ENCODE measurements at regions not wholly inside any gene's neighbourhood (a gene's known extent, or its start where the extent isn't known, plus 50 kb on each side); places are given as distances from the start of the nearest gene placed in this dataset.

- no peak for DNase-seq (ENCODE audit: low spot score in 2 of 2)
- in situ Hi-C loops (cut with MboI; ENCODE audit: low sequenced_read_pairs): no loop called here
- Histone ChIP-seq H3K9me3 (no peaks in the 10 kb centered on the region), H3K27me3 (ENCODE audit: low read depth) (no peaks in the 10 kb centered on the region), H3K4me3 (no peak overlapping the region), H3K36me3 (replicated peaks) (no peaks in the 10 kb centered on the region), H3K4me1 (no peaks in the 10 kb centered on the region)
Observed at GRCh38 chr5:58046371-58046770, 413.5 kb downstream of the PLK2 start.

DNA sequence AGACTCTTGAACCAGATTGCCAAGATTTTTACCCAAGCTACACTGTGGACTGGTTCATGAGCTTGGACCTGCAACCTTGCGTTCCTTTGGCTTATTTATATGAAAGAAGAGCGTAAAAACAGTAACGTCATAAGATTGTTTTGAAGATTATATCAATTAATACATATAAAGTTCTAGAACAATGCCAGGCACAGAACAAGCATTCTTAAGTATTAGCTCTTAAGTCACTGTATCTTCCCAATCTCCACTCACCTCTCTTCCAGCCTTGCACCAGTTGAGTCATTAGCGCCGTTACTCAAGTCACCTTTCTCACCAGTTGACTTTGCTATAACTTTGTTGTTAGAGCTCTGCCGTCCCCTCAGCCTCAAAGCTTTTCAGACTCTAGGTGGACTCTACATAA lies 415.7 kb downstream of the PLK2 start:
- no peaks in the 10 kb centered on the region for H3K4me1 ChIP-seq
- H3K4me3 ChIP-seq: no peak overlapping the region
- no peak for DNase-seq (ENCODE audit: low spot score in 2 of 2)
- H3K27me3 ChIP-seq (ENCODE audit: low read depth): no peaks in the 10 kb centered on the region
- H3K9me3 ChIP-seq: no peaks in the 10 kb centered on the region
- no peaks in the 10 kb centered on the region for H3K36me3 ChIP-seq (replicated peaks)
- in situ Hi-C loops (cut with MboI; ENCODE audit: low sequenced_read_pairs): no loop called here

DNA sequence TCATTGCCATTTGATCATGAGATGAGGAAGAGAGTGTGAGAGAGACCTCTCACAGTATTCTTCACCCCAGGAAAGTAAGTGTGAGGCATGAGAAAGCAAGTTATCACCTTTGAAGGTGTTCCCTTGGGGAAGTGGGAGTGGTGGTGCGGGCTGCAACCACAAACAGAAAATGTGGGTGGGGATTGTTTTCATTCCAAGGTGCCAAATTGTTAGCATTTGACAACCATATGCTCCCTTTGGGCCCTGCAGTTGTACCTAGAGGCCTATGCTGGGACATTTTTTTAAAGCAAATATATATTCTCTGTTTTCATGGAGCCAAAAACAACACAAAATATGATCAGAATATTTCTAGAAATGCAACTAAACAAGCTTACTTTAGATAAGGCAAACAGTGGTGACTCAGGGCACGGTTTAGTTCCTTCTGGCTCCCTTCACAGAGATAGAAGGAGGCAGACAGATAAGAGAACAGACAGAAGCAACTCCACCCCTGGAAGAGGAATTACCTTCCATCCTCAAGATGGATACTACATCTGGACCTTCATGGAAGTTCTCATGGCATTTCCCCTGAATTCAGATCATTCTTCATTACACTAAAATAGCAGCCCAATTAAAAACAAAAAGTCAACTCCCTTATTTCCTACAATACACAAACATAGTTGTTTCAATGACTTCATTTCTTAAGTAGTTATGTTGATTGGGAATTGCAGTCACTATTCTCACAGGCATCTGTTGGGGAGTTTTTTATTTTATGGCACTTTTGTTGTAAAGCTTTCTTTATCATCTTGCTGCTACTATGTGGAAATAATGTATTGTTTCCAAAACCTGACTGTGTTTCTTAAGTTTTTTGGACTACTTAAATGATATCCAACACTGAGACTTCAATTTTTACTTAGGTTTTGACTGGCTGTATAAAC lies 416.6 kb downstream of the PLK2 start:
- Histone ChIP-seq H3K36me3 (replicated peaks) (no peaks in the 10 kb centered on the region), H3K4me1 (no peaks in the 10 kb centered on the region), H3K9me3 (no peaks in the 10 kb centered on the region), H3K4me3 (no peak overlapping the region), H3K27me3 (ENCODE audit: low read depth) (no peaks in the 10 kb centered on the region)
- in situ Hi-C loops (cut with MboI; ENCODE audit: low sequenced_read_pairs): no loop called here
- no peak for DNase-seq (ENCODE audit: low spot score in 2 of 2)

DNA sequence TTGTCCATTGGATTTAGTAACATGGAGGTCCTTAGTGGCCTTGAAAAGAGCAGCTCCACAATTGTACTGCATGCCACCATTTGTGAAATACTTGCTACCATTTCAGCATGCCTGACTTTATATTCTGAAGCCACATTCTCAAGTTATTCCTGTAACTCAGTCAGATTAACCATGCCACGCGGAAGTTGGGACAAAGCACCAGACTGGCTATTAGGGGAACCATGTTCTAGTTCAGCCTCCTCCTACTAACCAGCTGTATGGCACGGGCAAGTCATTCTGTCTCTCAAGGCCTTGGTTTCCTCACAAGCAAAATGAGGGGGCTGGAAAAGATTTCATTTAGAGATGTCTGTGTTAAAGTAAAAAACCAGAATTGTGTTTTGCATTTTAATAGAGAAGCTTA lies 418.0 kb downstream of the PLK2 start:
- DNase-seq (ENCODE audit: low spot score in 2 of 2): no peak
- no peak overlapping the region for H3K4me3 ChIP-seq
- in situ Hi-C loops (cut with MboI; ENCODE audit: low sequenced_read_pairs): no loop called here

DNA sequence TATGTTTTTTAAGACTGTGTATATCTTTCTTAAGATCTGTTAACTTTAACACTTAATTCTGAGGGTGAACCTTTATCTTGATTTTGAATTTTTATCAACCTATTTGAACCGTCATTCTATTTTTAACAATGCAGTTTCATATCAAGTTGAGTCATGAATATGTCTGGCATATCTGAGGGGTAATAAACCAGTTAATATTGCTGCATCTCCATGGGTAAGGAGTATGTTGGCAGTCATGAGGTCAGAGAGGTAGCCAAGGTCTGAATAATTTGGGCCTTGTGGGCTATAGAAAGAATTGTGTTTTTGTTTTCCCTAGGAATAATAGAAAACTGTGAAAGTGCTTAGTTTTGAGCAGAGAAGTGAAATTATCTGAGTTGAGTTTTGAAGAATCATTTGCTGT lies 419.0 kb downstream of the PLK2 start:
- no peak for DNase-seq (ENCODE audit: low spot score in 2 of 2)
- H3K27me3 ChIP-seq (ENCODE audit: low read depth): no peaks in the 10 kb centered on the region
- no peaks in the 10 kb centered on the region for H3K9me3 ChIP-seq
- H3K4me3 ChIP-seq: no peak overlapping the region
- in situ Hi-C loops (cut with MboI; ENCODE audit: low sequenced_read_pairs): no loop called here
- no peaks in the 10 kb centered on the region for H3K36me3 ChIP-seq (replicated peaks)
- H3K4me1 ChIP-seq: no peaks in the 10 kb centered on the region

More for the DNA sequence above, 418.0 kb downstream of the PLK2 start:
- no peaks in the 10 kb centered on the region for H3K9me3 ChIP-seq
- H3K36me3 ChIP-seq (replicated peaks): no peaks in the 10 kb centered on the region
- H3K4me1 ChIP-seq: no peaks in the 10 kb centered on the region
- H3K27me3 ChIP-seq (ENCODE audit: low read depth): no peaks in the 10 kb centered on the region

DNA sequence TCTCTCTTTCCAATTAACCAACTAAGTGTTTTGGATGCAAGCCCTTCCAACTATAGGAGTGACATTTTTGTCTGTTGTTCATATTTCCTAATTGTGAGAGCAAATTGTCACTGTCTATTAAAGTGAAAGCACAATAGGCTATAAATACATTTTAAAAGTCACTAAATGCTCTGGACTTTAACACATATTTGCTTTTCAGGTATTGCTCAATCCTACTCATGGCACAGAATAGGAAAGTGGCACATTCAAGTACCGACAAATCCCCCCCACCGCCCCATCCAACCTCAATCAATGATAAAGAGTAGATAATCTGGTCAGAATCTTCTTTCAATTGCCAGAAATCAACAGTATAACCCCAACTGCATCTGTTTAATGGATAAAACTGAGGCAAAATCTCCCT lies 419.8 kb downstream of the PLK2 start:
- Histone ChIP-seq H3K27me3 (ENCODE audit: low read depth) (no peaks in the 10 kb centered on the region), H3K36me3 (replicated peaks) (no peaks in the 10 kb centered on the region), H3K4me3 (no peak overlapping the region), H3K9me3 (no peaks in the 10 kb centered on the region), H3K4me1 (no peaks in the 10 kb centered on the region)
- in situ Hi-C loops (cut with MboI; ENCODE audit: low sequenced_read_pairs): no loop called here
- no peak for DNase-seq (ENCODE audit: low spot score in 2 of 2)

DNA sequence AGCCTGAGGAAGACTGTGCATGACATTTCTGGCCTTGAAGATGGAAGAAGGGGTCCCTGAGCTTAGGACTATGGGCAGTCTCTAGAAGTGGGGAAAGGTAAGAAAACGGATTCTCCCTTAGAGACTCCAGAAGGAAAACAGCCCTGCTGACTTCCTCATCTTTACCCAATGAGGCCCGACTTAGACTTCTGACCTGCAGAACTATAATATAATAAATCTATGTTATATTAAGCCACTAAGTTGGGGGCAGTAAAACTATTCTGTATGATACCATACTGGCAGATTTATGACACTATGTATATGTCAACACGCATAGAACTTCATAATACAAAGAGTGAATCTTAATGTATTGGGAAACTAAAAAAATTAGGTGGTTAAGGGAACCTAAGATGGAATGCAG lies 422.0 kb downstream of the PLK2 start:
- no peaks in the 10 kb centered on the region for H3K9me3 ChIP-seq
- no peaks in the 10 kb centered on the region for H3K36me3 ChIP-seq (replicated peaks)
- DNase-seq (ENCODE audit: low spot score in 2 of 2): no peak
- in situ Hi-C loops (cut with MboI; ENCODE audit: low sequenced_read_pairs): no loop called here
- no peaks in the 10 kb centered on the region for H3K4me1 ChIP-seq
- no peak overlapping the region for H3K4me3 ChIP-seq
- no peaks in the 10 kb centered on the region for H3K27me3 ChIP-seq (ENCODE audit: low read depth)

DNA sequence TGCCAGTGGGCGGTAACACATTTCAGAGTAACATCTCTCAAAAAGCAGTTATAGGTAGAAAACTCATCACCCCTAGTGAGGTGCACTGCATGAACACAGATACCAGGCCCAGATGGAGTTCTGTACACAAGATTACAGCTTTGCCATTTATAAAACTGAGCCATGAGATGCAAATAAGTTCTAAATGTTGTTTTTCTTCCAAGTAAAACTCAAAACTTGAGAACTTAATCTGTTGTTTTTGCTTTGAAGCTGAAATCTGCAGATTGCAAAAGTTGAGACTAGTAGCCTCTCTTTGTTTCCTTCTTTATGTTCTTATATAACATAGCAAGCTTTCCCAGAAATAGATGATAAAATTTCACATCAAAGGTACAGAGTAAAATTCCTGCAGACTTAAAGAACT lies 434.1 kb downstream of the PLK2 start:
- Histone ChIP-seq H3K36me3 (replicated peaks) (no peaks in the 10 kb centered on the region), H3K4me1 (no peaks in the 10 kb centered on the region), H3K9me3 (no peaks in the 10 kb centered on the region), H3K4me3 (no peak overlapping the region), H3K27me3 (ENCODE audit: low read depth) (no peaks in the 10 kb centered on the region)
- no peak for DNase-seq (ENCODE audit: low spot score in 2 of 2)
- in situ Hi-C loops (cut with MboI; ENCODE audit: low sequenced_read_pairs): no loop called here

DNA sequence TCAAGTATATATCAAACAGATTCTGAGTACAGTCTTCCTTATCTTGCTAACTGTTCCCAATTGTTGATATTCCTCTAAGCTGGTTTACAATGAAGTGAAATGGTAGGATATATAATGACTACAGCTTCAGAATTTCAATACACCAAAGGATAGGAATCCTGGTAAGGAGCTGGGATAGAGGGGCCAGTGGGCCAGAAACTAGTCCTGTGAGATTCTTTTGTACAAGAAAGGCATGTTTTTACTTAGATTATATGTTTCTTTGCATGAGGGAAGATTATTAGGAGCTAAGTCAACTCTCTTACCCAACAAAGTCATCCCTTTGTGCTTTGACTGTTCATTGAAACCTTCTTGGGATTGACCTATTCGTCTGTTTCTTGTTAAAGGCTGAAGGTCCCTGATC lies 435.7 kb downstream of the PLK2 start:
- Histone ChIP-seq H3K27me3 (ENCODE audit: low read depth) (no peaks in the 10 kb centered on the region), H3K36me3 (replicated peaks) (no peaks in the 10 kb centered on the region), H3K4me1 (no peaks in the 10 kb centered on the region), H3K4me3 (no peak overlapping the region), H3K9me3 (no peaks in the 10 kb centered on the region)
- DNase-seq (ENCODE audit: low spot score in 2 of 2): no peak
- in situ Hi-C loops (cut with MboI; ENCODE audit: low sequenced_read_pairs): no loop called here

GRCh38 chr5:58022055-58022454 lies 437.8 kb downstream of the PLK2 start:
- Histone ChIP-seq H3K36me3 (replicated peaks) (no peaks in the 10 kb centered on the region), H3K27me3 (ENCODE audit: low read depth) (no peaks in the 10 kb centered on the region), H3K9me3 (no peaks in the 10 kb centered on the region), H3K4me1 (peaks cover 9% of the 10 kb centered on the region), H3K4me3 (no peak overlapping the region)
- no peak for DNase-seq (ENCODE audit: low spot score in 2 of 2)
- in situ Hi-C loops (cut with MboI; ENCODE audit: low sequenced_read_pairs): no loop called here

GRCh38 chr5:58021466-58021865 lies 438.4 kb downstream of the PLK2 start:
- no peaks in the 10 kb centered on the region for H3K9me3 ChIP-seq
- DNase-seq (ENCODE audit: low spot score in 2 of 2): no peak
- in situ Hi-C loops (cut with MboI; ENCODE audit: low sequenced_read_pairs): no loop called here

GRCh38 chr5:58019614-58020013 lies 440.3 kb downstream of the PLK2 start:
- peaks cover 9% of the 10 kb centered on the region for H3K4me1 ChIP-seq
- no peaks in the 10 kb centered on the region for H3K36me3 ChIP-seq (replicated peaks)
- H3K4me3 ChIP-seq: no peak overlapping the region
- DNase-seq (ENCODE audit: low spot score in 2 of 2): no peak
- H3K9me3 ChIP-seq: no peaks in the 10 kb centered on the region
- in situ Hi-C loops (cut with MboI; ENCODE audit: low sequenced_read_pairs): no loop called here
- no peaks in the 10 kb centered on the region for H3K27me3 ChIP-seq (ENCODE audit: low read depth)

More at GRCh38 chr5:58021466-58021865, 438.4 kb downstream of the PLK2 start:
- Histone ChIP-seq H3K4me1 (peaks cover 9% of the 10 kb centered on the region), H3K36me3 (replicated peaks) (no peaks in the 10 kb centered on the region), H3K4me3 (no peak overlapping the region), H3K27me3 (ENCODE audit: low read depth) (no peaks in the 10 kb centered on the region)

DNA sequence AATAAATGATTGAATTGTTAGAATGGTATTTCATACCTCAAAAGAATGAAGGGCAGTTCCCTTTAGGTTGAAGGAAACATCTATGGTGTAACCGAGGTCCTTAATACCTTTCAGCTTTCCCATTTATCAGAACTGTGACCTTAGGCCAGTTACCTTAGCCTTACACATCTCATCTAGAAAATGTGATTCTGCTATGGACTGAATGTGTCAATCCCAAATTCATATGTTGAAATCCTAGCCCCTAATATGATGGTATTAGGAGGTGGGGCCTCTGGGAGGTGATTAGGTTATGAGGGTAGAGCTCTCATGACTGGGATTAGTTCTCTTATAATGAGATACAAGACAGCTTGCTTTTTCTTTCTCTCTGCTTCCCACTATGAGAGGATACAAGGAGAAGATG lies 441.9 kb downstream of the PLK2 start:
- Histone ChIP-seq H3K4me1 (peaks cover 9% of the 10 kb centered on the region), H3K4me3 (no peak overlapping the region), H3K36me3 (replicated peaks) (no peaks in the 10 kb centered on the region), H3K27me3 (ENCODE audit: low read depth) (no peaks in the 10 kb centered on the region), H3K9me3 (no peaks in the 10 kb centered on the region)
- no peak for DNase-seq (ENCODE audit: low spot score in 2 of 2)
- in situ Hi-C loops (cut with MboI; ENCODE audit: low sequenced_read_pairs): no loop called here

DNA sequence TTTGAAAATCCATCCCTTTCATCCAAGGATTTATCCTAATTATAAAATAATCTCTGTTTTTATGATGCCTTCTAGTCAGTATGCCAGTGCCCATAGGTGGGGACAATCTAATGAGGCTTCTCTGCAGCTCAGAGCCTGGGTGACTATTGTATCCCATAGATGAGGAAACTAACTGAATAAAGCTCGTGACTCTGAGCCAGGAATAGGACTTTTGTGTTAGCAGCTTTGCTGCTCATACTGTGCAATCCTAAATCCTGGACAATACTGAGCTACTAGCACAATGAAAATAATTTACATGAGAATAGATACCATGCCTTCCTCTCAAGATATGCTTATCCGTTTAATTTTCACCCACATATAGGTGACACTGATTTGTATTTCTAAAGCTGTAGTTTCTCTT lies 443.0 kb downstream of the PLK2 start:
- H3K9me3 ChIP-seq: no peaks in the 10 kb centered on the region
- no peak overlapping the region for H3K4me3 ChIP-seq
- in situ Hi-C loops (cut with MboI; ENCODE audit: low sequenced_read_pairs): no loop called here
- H3K36me3 ChIP-seq (replicated peaks): no peaks in the 10 kb centered on the region
- DNase-seq (ENCODE audit: low spot score in 2 of 2): peak; percentile 44 to 89
- peaks cover 9% of the 10 kb centered on the region for H3K4me1 ChIP-seq
- H3K27me3 ChIP-seq (ENCODE audit: low read depth): no peaks in the 10 kb centered on the region

DNA sequence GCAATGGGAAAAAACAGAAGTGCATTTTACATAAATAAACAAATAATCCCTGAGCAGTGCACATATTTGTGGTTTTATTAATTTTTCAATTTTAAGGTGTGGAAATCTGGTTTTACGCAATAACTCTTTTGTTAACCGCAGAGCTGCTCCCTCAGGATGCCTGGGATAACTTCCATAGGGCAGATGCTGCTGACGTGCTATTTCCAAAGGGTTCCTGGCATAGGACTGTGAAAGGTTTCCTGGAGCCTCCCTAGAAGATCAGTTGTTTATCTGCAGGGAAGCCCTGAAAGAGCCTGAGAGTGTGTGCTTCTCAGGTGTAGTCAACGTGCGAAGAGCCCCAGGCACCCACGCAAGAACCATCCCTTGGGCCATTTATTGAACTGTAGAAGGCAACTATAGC lies 443.5 kb downstream of the PLK2 start:
- Histone ChIP-seq H3K9me3 (no peaks in the 10 kb centered on the region), H3K36me3 (replicated peaks) (no peaks in the 10 kb centered on the region), H3K4me1 (peaks cover 9% of the 10 kb centered on the region), H3K4me3 (no peak overlapping the region), H3K27me3 (ENCODE audit: low read depth) (no peaks in the 10 kb centered on the region)
- DNase-seq (ENCODE audit: low spot score in 2 of 2): peak in 1 of 2 experiments; percentile 8
- in situ Hi-C loops (cut with MboI; ENCODE audit: low sequenced_read_pairs): no loop called here

All from HAP-1 (cell line).